Natural killer cell treated with Interleukin-12 subunit alpha and Interleukin-12 subunit beta and Interleukin-15 and Interleukin-18, amount 100 ng/mL, for 72 hours (primary cell): ENCODE measurements at regions not wholly inside any gene's neighbourhood (a gene's known extent, or its start where the extent isn't known, plus 50 kb on each side); places are given as distances from the start of the nearest gene placed in this dataset.
A peak's percentile ranks its signal among the peaks of the same experiment; 100 is the strongest.
"Not testable (repeated sequence)": the region's sequence is repeated elsewhere in the genome, so short reads cannot be mapped to it uniquely, and the experiment has no call there.

ENCODE experiments used
- ATAC-seq, 2 donors: fragments of 150-1000 bp; cut with Tn5 transposase in 1 of 2; sonication (Bioruptor Pico), chemical (Tn5 transposase) in 1 of 2; 2 replicates each; pipeline ENCODE4 v1.10.0; 2021
- DNase-seq: peaks from one replicate; pipeline ENCODE4 v3.0.0; 2022; ENCODE audit warnings: low spot score
- H3K27ac Mint-ChIP-seq, 2 donors: 1 replicate in 1 of 2; 2 replicates in 1 of 2; pipeline ENCODE4 v1.8.0; 2022; ENCODE audit warnings: mixed read lengths in 2 of 2, mild to moderate bottlenecking in 1 of 2, moderate library complexity in 1 of 2
- H3K27me3 Mint-ChIP-seq, 2 donors: 1 replicate in 1 of 2; 2 replicates in 1 of 2; pipeline ENCODE4 v1.8.0; 2022; ENCODE audit warnings: mixed read lengths in 2 of 2
- H3K36me3 Mint-ChIP-seq: one replicate; pipeline ENCODE4 v1.8.0; 2022; ENCODE audit warnings: mixed read lengths
- H3K4me1 Mint-ChIP-seq, 2 donors: 1 replicate in 1 of 2; 2 replicates in 1 of 2; pipeline ENCODE4 v1.8.0; 2022; ENCODE audit warnings: low read depth in 2 of 2, mixed read lengths in 2 of 2, mild to moderate bottlenecking in 1 of 2
- H3K4me3 Mint-ChIP-seq: one replicate; pipeline ENCODE4 v1.8.0; 2022; ENCODE audit warnings: mixed read lengths
- H3K9me3 Mint-ChIP-seq: 2 replicates; pipeline ENCODE4 v1.8.0; 2022; ENCODE audit warnings: mixed read lengths

DNA sequence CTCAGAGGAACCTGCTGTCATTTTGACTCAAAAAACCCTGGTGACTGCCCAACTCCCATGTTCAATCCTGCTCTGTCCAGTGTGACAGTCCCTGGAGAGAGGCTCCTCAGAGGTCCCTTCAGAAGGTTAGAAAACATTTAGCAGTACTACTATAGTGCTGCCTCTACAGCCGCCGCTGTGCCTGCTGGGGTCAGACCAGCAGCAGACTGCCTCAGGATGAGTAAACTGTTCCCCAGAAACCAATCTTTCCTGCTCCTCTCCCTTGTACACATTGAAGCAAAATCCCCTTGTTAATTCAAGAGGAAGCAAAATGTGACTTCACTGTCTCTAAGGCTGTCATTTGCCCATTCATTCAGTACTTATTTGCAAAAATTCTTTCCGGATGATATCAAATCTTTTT is 94.8 kb upstream of the SMARCA2 start:
- Mint-ChIP-seq H3K27ac (no peak overlapping the region), H3K4me1 (no peaks in the 10 kb centered on the region), H3K27me3 (peaks cover 28 to 42% of the 10 kb centered on the region in 2 donors), H3K4me3 (no peak overlapping the region), H3K36me3 (no peaks in the 10 kb centered on the region), H3K9me3 (no peaks in the 10 kb centered on the region)
- ATAC-seq, result no peak
- DNase-seq, result no peak

DNA sequence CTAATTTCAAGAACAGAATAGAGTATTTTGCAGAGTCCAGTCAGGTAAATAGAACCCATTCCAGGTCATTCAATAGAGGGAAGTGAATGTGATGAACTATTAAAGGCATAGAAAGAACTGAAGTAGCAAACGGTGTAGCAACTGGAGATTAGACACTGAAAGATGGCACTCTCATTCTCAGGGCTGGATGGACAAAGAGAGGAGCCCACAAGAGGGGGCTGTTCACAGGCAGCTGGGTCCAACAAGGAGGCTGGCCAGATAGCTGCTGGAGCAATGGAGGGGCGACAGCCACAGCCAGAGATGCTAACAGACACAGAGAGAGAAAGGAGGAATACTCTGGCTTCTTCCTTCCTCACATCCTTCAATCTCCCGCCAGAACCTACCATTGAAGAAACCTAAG is 93.1 kb upstream of the SMARCA2 start:
- DNase-seq, result no peak
- Mint-ChIP-seq H3K36me3 (no peaks in the 10 kb centered on the region), H3K27me3 (peaks cover 24 to 34% of the 10 kb centered on the region in 2 donors), H3K4me1 (no peaks in the 10 kb centered on the region), H3K4me3 (no peak overlapping the region), H3K27ac (no peak overlapping the region), H3K9me3 (no peaks in the 10 kb centered on the region)
- no peak for ATAC-seq

DNA sequence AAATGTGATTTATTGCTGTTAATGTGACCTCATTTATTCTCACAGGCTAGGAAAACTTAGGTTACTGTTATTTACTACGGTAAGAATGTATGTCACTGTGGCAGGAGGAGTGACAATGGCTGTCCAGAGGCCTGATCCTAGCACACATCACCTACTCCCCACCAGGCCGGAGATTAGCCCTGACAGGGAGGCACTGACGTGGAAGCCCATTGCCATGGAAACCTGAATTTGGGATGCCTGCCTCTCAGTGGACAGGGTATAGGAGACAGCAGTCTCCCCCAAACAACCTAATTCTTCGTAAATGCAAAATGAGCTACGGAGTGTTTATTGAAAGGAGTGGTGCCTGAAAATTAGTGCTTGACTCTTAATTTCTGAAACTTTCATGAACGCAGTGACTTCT is 87.6 kb upstream of the SMARCA2 start:
- peak in 1 of 2 donors; percentile 15 for ATAC-seq

DNA sequence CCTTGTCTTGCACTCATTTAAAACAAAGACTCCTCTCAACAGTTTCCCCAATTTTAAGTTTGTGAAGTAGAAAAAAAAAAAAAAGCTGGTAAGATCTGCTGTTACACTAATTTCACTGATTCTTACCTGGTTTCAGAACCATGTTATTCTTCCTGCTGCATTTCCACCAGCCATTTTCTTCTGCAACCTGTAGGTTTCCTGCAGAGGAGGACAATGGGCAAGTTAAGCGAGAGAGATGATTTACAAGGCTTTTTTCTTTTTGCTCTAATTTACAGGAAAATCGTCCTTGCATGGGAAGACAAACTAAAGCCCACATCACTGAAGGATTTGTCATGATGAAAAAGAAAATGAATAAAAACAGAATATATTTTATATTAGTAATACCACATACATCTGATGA is 86.0 kb upstream of the SMARCA2 start:
- H3K4me3 Mint-ChIP-seq, result no peak overlapping the region
- H3K27ac Mint-ChIP-seq, result no peak overlapping the region
- no peak for DNase-seq
- H3K27me3 Mint-ChIP-seq, result peaks cover 6 to 13% of the 10 kb centered on the region in 2 donors
- no peaks in the 10 kb centered on the region for H3K9me3 Mint-ChIP-seq
- peaks cover 5 to 9% of the 10 kb centered on the region in 2 donors for H3K4me1 Mint-ChIP-seq
- peaks cover 4% of the 10 kb centered on the region for H3K36me3 Mint-ChIP-seq
- ATAC-seq, result no peak

More for the DNA sequence above, 87.6 kb upstream of the SMARCA2 start:
- Mint-ChIP-seq H3K4me3 (no peak overlapping the region), H3K9me3 (no peaks in the 10 kb centered on the region), H3K4me1 (peaks cover 5 to 9% of the 10 kb centered on the region in 2 donors), H3K27me3 (peaks cover 8 to 9% of the 10 kb centered on the region in 2 donors), H3K36me3 (peaks cover 2% of the 10 kb centered on the region), H3K27ac (no peak overlapping the region)
- no peak for DNase-seq

DNA sequence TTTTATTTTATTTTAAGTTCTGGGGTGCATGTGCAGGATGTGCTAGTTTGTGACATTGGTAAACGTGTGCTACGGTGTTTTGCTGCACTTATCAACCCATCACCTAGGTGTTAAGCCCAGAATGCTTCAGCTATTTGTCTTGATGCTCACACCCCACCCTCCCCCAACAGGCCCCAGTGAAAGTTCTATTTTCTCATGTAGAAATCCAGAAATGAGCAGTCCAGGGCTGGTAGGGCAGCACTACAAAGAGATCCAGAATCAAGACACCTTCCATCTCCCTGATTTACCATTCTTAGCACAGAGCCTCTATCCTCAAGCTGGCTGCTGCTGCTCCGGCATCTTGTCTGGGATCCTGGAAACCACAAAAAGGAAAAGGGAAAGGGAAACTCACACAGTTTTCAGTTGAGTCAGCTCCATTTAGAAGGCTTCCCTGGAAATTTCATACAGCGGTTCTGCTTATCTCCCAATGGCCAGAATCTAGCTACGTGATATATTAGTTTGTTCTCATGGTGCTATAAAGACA is 85.4 kb upstream of the SMARCA2 start:
- Mint-ChIP-seq H3K4me3 (peak overlapping the region; percentile 47), H3K9me3 (no peaks in the 10 kb centered on the region), H3K27ac (peak overlapping the region in 1 of 2 donors; percentile 8), H3K27me3 (peaks cover 5 to 13% of the 10 kb centered on the region in 2 donors), H3K36me3 (peaks cover 4% of the 10 kb centered on the region), H3K4me1 (peaks cover 5 to 9% of the 10 kb centered on the region in 2 donors)
- ATAC-seq (peak in 1 of 2 donors; percentile 63), DNase-seq (no peak)

DNA sequence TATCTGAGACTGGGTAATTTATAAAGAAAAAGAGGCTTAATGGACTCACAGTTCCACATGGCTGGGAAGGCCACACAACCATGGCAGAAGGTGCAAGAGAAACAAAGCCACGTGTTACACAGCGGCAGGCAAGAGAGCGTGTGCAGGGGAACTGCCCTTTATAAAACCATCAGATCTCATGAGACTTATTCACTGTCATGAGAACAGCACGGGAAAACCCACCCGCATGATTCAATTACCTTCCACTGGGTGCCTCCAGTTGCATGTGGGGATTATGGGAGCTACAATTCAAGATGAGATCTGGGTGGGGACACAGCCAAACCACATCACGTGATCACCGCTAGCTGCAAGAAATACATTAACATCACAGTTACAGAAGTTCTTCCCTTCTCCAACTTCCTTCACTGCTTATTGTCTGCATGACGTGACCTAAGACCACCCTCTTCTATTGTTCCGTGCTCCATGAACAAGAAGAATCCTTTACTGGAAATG is 84.9 kb upstream of the SMARCA2 start:
- not testable (repeated sequence) for ATAC-seq, DNase-seq, H3K36me3 Mint-ChIP-seq, H3K4me1 Mint-ChIP-seq, H3K9me3 Mint-ChIP-seq
- H3K4me3 Mint-ChIP-seq, result peak overlapping the region; percentile 47
- peaks cover 5 to 13% of the 10 kb centered on the region in 2 donors for H3K27me3 Mint-ChIP-seq
- H3K27ac Mint-ChIP-seq, result peak overlapping the region in 1 of 2 donors; percentile 8

DNA sequence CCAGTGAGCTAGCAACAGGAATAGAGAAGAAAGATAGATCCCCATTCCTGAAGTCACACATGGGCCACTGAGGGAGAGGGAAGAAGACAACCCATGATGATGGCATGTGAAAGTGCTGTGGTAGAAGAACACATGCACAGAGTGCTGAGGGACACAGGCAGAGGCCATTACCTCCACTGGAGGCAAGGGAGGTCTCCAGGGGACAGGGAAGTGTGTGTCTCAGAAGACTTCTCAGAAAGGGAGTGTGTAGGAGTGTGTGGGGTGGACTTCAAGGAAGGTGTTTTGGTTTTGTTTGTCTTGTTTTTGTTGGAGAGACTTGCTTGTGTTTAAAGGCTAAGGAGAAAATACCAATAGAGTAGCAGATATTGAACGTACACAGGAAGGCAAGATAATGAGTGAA is 77.0 kb upstream of the SMARCA2 start:
- Mint-ChIP-seq H3K4me3 (no peak overlapping the region), H3K9me3 (no peaks in the 10 kb centered on the region), H3K27ac (no peak overlapping the region), H3K36me3 (no peaks in the 10 kb centered on the region), H3K27me3 (peaks cover 10 to 19% of the 10 kb centered on the region in 2 donors), H3K4me1 (peaks cover 0 to 5% of the 10 kb centered on the region in 2 donors)
- DNase-seq, result no peak
- ATAC-seq, result no peak

DNA sequence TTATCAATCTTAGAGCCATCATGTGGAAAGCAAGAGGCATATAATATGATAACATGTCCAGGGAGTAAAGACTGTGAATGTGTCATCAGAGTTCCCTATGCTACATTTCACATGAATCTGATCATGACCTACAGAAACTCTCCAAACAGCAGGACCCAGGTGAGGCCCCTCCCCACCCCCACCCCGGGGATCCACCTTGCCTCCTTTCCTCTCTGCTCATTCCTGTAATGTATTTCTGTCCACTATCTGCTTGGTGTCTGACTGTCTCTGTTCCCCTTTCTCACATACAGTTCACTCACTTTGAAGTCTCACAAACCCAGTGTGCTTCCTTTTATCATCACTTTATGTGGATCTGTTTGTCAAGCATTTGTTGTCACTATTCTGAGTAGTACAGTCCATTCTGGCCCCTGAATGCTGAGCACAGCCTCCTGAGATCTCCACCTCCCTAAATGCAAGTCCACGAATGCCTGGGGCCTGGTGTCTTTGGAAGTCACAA is 76.4 kb upstream of the SMARCA2 start:
- Mint-ChIP-seq H3K27ac (no peak overlapping the region), H3K4me3 (no peak overlapping the region)

DNA sequence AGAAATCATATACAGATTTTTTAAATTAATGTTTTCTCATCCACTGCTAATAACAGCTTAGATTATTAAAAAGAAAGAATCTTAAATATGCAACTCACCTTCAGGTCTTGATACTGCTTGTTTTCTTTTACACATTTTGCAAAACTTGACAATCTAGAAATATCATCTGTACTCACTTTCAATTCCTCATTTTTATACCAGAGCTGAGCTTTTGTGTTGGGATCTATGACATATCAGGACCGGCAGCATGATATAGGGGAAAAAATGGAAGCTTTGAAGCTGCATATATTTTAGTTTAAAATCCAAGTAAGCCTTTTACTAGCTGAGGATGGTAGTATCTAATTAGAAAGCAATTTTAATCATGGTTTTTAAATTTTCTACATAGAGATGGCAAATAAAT is 75.7 kb upstream of the SMARCA2 start:
- Mint-ChIP-seq H3K27me3 (peaks cover 6 to 13% of the 10 kb centered on the region in 2 donors), H3K36me3 (no peaks in the 10 kb centered on the region), H3K4me3 (no peak overlapping the region), H3K9me3 (no peaks in the 10 kb centered on the region), H3K27ac (no peak overlapping the region), H3K4me1 (peaks cover 0 to 5% of the 10 kb centered on the region in 2 donors)
- ATAC-seq (no peak), DNase-seq (no peak)

More for the DNA sequence above, 76.4 kb upstream of the SMARCA2 start:
- peaks cover 8 to 19% of the 10 kb centered on the region in 2 donors for H3K27me3 Mint-ChIP-seq
- H3K36me3 Mint-ChIP-seq, result no peaks in the 10 kb centered on the region
- ATAC-seq (no peak), DNase-seq (no peak)
- H3K9me3 Mint-ChIP-seq, result no peaks in the 10 kb centered on the region
- peaks cover 0 to 5% of the 10 kb centered on the region in 2 donors for H3K4me1 Mint-ChIP-seq

DNA sequence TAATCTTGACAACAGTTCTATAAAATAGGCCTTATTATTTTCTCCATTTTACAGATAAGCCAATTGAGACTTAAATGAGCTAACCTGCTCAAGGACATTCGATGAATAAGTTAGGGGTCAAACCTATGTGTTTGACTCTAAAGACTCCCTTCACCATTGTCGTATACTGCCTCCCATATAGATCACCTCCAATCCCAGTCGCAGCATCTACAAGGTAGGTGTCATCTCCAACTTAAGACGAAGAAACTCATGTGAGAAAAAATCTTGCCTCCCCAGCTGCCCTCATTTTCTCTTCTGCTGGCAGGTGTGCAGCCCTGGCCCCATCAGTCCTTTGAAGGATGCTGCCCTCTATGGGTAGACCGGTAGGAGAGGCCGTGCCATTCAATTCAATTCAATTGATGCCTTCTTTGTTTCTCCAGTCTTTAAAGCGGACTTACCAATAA is 75.2 kb upstream of the SMARCA2 start:
- Mint-ChIP-seq H3K36me3 (no peaks in the 10 kb centered on the region), H3K9me3 (no peaks in the 10 kb centered on the region)

DNA sequence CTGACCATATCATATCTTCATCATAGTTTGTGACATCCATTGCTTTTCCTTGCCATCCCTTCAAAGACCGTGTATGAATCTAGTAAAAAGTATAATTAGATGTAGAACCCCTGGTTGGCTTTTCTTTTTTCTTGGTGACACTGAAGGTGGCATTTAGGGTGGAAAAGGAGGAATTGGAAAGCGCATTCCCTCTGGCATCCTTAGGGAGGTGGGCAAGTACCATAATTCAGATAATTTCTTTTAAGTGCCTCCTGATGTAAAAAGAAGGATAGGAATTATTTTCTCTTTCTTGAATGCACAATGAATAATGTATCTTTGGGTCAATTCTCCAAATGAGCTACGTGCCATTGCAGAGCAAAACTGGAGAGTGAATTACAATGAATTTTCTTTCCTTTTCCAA is 73.2 kb upstream of the SMARCA2 start:
- Mint-ChIP-seq H3K4me3 (no peak overlapping the region), H3K9me3 (no peaks in the 10 kb centered on the region), H3K27ac (no peak overlapping the region), H3K27me3 (peaks cover 11 to 14% of the 10 kb centered on the region in 2 donors), H3K36me3 (no peaks in the 10 kb centered on the region), H3K4me1 (peaks cover 0 to 5% of the 10 kb centered on the region in 2 donors)
- DNase-seq, result no peak
- no peak for ATAC-seq

More for the DNA sequence above, 75.2 kb upstream of the SMARCA2 start:
- DNase-seq, result no peak
- Mint-ChIP-seq H3K27me3 (peaks cover 7 to 18% of the 10 kb centered on the region in 2 donors), H3K27ac (no peak overlapping the region), H3K4me3 (no peak overlapping the region), H3K4me1 (peaks cover 0 to 5% of the 10 kb centered on the region in 2 donors)
- peak in 1 of 2 donors; percentile 52 for ATAC-seq

DNA sequence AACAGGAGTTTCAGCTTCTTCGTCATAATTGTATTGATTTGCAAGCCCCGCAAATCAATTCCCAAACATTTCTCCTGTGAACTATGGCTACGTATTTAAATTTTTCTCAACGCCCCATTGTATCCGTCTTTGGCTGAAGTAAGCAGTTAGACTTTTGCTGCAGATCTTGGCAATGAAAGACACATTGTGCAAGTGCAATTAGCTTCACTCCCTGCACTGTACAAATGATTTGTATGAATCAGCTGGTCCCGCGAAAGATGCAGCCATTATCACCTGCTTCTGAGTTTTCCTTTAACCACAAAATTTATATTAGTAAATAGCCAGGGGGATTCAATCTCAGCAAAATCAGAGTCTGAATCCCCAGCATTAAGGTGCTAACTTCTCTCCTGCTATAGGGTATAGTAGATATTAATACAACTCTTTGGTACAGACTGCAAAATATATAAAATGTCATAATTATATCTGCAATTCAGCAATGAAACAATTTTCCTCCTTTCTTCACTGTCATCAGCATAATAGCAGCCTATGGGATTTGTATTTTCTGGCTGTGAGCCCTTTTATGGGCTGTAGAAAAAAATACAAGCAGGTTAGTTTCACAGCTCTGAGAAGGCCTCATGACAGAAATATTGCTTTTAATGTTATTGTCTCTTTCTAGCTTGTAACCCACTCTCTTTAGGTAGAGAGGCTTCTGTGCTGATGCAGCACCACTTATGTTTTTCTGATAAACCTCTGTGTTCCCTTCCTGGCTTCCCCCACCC is 68.4 kb upstream of the SMARCA2 start:
- no peaks in the 10 kb centered on the region for H3K36me3 Mint-ChIP-seq
- ATAC-seq, result no peak
- no peaks in the 10 kb centered on the region for H3K9me3 Mint-ChIP-seq

DNA sequence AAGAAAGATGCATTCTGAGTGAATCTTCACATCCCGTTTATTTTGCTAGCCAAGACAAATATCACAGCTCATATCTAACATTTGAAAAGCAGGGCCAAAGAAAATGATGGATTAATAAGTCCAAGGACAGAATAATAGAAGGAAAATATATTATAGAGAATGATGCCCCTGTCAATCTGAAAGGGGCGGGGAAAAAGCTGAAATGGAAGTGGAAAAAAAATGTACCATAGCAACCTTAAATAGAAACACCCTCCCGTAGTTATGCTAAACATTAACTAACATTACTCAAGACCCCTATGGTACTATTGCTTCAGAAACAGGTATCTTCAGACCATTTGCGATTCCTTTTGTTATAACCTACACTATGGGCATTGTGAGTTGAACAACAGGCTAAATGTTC is 67.7 kb upstream of the SMARCA2 start:
- H3K4me3 Mint-ChIP-seq, result no peak overlapping the region
- ATAC-seq, result no peak
- no peaks in the 10 kb centered on the region for H3K9me3 Mint-ChIP-seq
- no peak overlapping the region for H3K27ac Mint-ChIP-seq
- H3K4me1 Mint-ChIP-seq, result no peaks in the 10 kb centered on the region
- no peak for DNase-seq
- no peaks in the 10 kb centered on the region for H3K36me3 Mint-ChIP-seq
- H3K27me3 Mint-ChIP-seq, result peaks cover 6 to 11% of the 10 kb centered on the region in 2 donors

More for the DNA sequence above, 68.4 kb upstream of the SMARCA2 start:
- Mint-ChIP-seq H3K4me1 (no peaks in the 10 kb centered on the region), H3K27ac (no peak overlapping the region), H3K4me3 (no peak overlapping the region), H3K27me3 (peaks cover 6 to 11% of the 10 kb centered on the region in 2 donors)
- no peak for DNase-seq

DNA sequence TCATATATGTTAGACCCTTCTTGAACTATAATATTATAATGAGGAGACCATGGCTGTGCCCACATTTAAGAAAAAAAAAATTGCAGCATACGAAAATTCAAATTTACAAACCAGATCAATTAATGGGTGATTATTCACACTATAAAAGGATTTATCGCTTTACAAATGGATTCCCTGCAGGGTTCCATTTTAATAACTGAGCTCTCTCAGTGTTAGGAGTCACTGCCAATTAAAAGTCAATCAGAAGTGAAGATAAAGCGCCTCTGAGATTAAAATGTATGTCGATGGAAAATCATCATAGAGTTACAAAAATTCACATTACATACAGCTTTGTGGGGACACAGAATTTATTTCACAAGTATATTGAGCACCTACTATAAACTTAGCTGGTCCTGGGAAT is 66.6 kb upstream of the SMARCA2 start:
- H3K36me3 Mint-ChIP-seq, result no peaks in the 10 kb centered on the region
- no peaks in the 10 kb centered on the region for H3K4me1 Mint-ChIP-seq
- peaks cover 6 to 13% of the 10 kb centered on the region in 2 donors for H3K27me3 Mint-ChIP-seq
- ATAC-seq (no peak), DNase-seq (no peak)
- no peak overlapping the region for H3K4me3 Mint-ChIP-seq
- no peaks in the 10 kb centered on the region for H3K9me3 Mint-ChIP-seq
- no peak overlapping the region for H3K27ac Mint-ChIP-seq
